ENCODE measurements at regions not wholly inside any gene's neighbourhood (a gene's known extent, or its start where the extent isn't known, plus 50 kb on each side); places are given as distances from the start of the nearest gene placed in this dataset.

DNA sequence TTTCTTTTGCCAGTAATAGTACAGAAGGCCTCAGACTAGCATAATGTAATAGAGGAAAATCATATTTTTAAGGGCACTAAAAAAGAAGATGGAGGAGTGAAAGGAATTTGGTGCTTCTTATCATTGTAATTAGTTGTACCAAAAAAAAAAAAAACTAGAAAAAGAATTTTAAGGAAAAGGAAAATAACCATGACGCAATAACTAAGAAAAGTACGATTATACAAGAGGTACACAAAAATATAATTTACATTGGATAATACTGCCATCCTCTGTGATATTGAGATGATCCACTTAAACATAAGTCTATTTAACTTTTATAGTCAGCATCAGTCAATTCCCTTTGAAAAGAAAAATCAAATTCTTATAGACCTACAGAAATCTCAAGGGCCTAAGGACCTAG is 146.7 kb upstream of the IRX5 start:
- Histone ChIP-seq H3K27me3 (ENCODE audit: insufficient read depth, low read depth) (no peaks in the 10 kb centered on the region), H3K4me3 (IDR thresholded peaks at IDR 0.05; ENCODE audit: insufficient read depth, low read depth, low read length) (no peak overlapping the region), H3K9ac (no peak overlapping the region), H3K4me1 (ENCODE audit: low read depth, poor library complexity, severe bottlenecking) (no peaks in the 10 kb centered on the region), H3K36me3 (ENCODE audit: insufficient read depth) (no peaks in the 10 kb centered on the region), H4K20me1 (ENCODE audit: insufficient read depth) (no peaks in the 10 kb centered on the region), H3K4me2 (no peak overlapping the region), H2AFZ (ENCODE audit: low read depth) (no peak overlapping the region), H3K79me2 (ENCODE audit: insufficient read depth, low read depth) (no peaks in the 10 kb centered on the region), H3K27ac (no peak overlapping the region)
- TF ChIP-seq CTCF (conservative IDR thresholded peaks at IDR 0.05; ENCODE audit: low read depth, low read length), result no peak

DNA sequence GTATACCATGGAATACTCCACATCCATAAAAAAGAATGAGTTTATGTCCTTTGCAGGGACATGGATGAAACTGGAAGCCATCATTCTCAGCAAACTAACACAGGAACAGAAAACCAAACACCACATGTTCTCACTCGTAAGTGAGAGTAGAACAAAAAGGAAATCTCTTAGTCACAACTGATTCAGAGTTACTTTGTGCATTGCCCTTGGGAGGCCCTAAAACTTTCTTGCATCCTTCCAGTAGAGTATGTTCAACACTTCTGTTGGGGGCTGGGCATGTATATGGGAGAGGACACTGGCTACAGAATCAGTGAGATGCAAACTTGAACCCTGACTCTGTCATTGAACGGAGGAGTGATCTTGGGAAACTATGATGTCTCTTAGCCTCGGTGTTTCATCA is 147.4 kb upstream of the IRX5 start:
- Histone ChIP-seq H4K20me1 (ENCODE audit: insufficient read depth) (no peaks in the 10 kb centered on the region), H3K27me3 (ENCODE audit: insufficient read depth, low read depth) (no peaks in the 10 kb centered on the region), H3K4me2 (no peak overlapping the region), H3K4me1 (ENCODE audit: low read depth, poor library complexity, severe bottlenecking) (no peaks in the 10 kb centered on the region), H2AFZ (ENCODE audit: low read depth) (no peak overlapping the region), H3K36me3 (ENCODE audit: insufficient read depth) (no peaks in the 10 kb centered on the region), H3K9ac (no peak overlapping the region), H3K4me3 (IDR thresholded peaks at IDR 0.05; ENCODE audit: insufficient read depth, low read depth, low read length) (no peak overlapping the region), H3K27ac (no peak overlapping the region), H3K79me2 (ENCODE audit: insufficient read depth, low read depth) (no peaks in the 10 kb centered on the region)
- no peak for TF ChIP-seq CTCF (conservative IDR thresholded peaks at IDR 0.05; ENCODE audit: low read depth, low read length)

DNA sequence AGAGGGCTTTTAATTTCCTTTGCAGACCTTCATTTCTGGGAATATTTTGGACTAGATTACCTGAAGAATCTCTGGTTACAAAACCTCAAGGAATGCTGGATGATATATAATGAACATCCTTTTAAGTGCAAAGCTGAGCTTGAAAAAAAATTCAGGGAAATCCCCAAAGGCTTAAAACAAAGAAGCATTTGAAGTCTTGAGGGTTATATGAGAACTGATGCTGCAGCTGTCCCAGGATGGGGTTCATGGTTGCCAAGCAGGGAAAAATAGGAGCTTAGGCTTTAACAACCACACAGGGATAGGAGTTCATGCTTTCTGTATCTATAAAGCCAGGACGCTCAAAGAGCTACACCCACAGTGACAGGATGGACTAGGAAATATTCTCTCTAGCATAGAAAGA is 150.4 kb upstream of the IRX5 start:
- Histone ChIP-seq H3K79me2 (ENCODE audit: insufficient read depth, low read depth) (no peaks in the 10 kb centered on the region), H3K4me3 (IDR thresholded peaks at IDR 0.05; ENCODE audit: insufficient read depth, low read depth, low read length) (no peak overlapping the region), H3K36me3 (ENCODE audit: insufficient read depth) (no peaks in the 10 kb centered on the region), H3K27me3 (ENCODE audit: insufficient read depth, low read depth) (no peaks in the 10 kb centered on the region), H3K27ac (no peak overlapping the region), H2AFZ (ENCODE audit: low read depth) (no peak overlapping the region), H3K4me1 (ENCODE audit: low read depth, poor library complexity, severe bottlenecking) (no peaks in the 10 kb centered on the region), H4K20me1 (ENCODE audit: insufficient read depth) (no peaks in the 10 kb centered on the region), H3K4me2 (no peak overlapping the region), H3K9ac (no peak overlapping the region)
- no peak for TF ChIP-seq CTCF (conservative IDR thresholded peaks at IDR 0.05; ENCODE audit: low read depth, low read length)

DNA sequence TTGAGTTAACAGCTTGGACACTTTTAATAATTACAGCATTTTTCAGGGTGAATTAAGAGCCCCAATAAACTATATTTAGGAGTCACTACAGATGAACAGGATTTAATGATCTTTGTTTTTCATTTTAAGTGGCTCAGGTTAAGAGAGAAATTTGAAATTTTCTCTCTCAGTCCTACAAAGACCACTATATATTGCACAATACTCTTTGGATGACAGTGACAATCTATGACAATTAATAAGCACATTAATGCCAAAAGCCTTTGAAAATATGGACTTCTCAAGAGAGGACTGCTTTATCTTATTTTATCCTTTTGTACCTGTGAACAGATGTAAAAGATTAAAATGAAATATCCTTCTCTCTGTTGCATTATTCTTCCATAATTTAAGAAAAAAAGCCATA is 151.1 kb upstream of the IRX5 start:
- no peak overlapping the region for H3K27ac ChIP-seq
- no peaks in the 10 kb centered on the region for H4K20me1 ChIP-seq (ENCODE audit: insufficient read depth)
- H3K4me3 ChIP-seq (IDR thresholded peaks at IDR 0.05; ENCODE audit: insufficient read depth, low read depth, low read length), result no peak overlapping the region
- H2AFZ ChIP-seq (ENCODE audit: low read depth), result no peak overlapping the region
- H3K4me2 ChIP-seq, result no peak overlapping the region
- H3K36me3 ChIP-seq (ENCODE audit: insufficient read depth), result no peaks in the 10 kb centered on the region
- TF ChIP-seq CTCF (conservative IDR thresholded peaks at IDR 0.05; ENCODE audit: low read depth, low read length), result no peak
- H3K27me3 ChIP-seq (ENCODE audit: insufficient read depth, low read depth), result no peaks in the 10 kb centered on the region
- no peaks in the 10 kb centered on the region for H3K4me1 ChIP-seq (ENCODE audit: low read depth, poor library complexity, severe bottlenecking)
- no peak overlapping the region for H3K9ac ChIP-seq
- no peaks in the 10 kb centered on the region for H3K79me2 ChIP-seq (ENCODE audit: insufficient read depth, low read depth)

- Histone ChIP-seq H3K27ac (no peak overlapping the region), H3K4me1 (ENCODE audit: low read depth, poor library complexity, severe bottlenecking) (no peaks in the 10 kb centered on the region), H3K79me2 (ENCODE audit: insufficient read depth, low read depth) (no peaks in the 10 kb centered on the region), H3K4me2 (no peak overlapping the region), H3K9ac (no peak overlapping the region), H2AFZ (ENCODE audit: low read depth) (no peak overlapping the region), H3K4me3 (IDR thresholded peaks at IDR 0.05; ENCODE audit: insufficient read depth, low read depth, low read length) (no peak overlapping the region), H3K27me3 (ENCODE audit: insufficient read depth, low read depth) (no peaks in the 10 kb centered on the region), H3K36me3 (ENCODE audit: insufficient read depth) (no peaks in the 10 kb centered on the region), H4K20me1 (ENCODE audit: insufficient read depth) (no peaks in the 10 kb centered on the region)
- no peak for TF ChIP-seq CTCF (conservative IDR thresholded peaks at IDR 0.05; ENCODE audit: low read depth, low read length)
These were observed 155.9 kb upstream of the IRX5 start for GRCh38 chr16:54774768-54775167.
